ENCODE measurements at regions not wholly inside any gene's neighbourhood (a gene's known extent, or its start where the extent isn't known, plus 50 kb on each side); places are given as distances from the start of the nearest gene placed in this dataset.

GRCh38 chr13:82292334-82292733, 1589.9 kb downstream of the SLITRK1 start:
- Histone ChIP-seq H3K4me1 (ENCODE audit: insufficient read depth, low read length, poor library complexity, severe bottlenecking) (no peaks in the 10 kb centered on the region), H3K27ac (ENCODE audit: low read depth, low read length, poor library complexity, severe bottlenecking) (no peak overlapping the region), H3K9me3 (ENCODE audit: low read length) (no peaks in the 10 kb centered on the region), H3K36me3 (ENCODE audit: insufficient read depth, low read length) (no peaks in the 10 kb centered on the region), H3K9me2 (ENCODE audit: insufficient read depth, low read length) (no peaks in the 10 kb centered on the region), H3K79me2 (ENCODE audit: insufficient read depth, low read depth, low read length) (no peaks in the 10 kb centered on the region), H2AFZ (ENCODE audit: low read length) (no peak overlapping the region), H3K4me3 (ENCODE audit: low read depth, low read length, poor library complexity, severe bottlenecking) (no peak overlapping the region), H4K20me1 (ENCODE audit: insufficient read depth, low read length) (no peaks in the 10 kb centered on the region), H3K4me2 (ENCODE audit: low read length) (no peak overlapping the region)
- TF ChIP-seq EZH2phosphoT487 (IDR thresholded peaks at IDR 0.05; ENCODE audit: borderline replicate concordance, low read depth, low read length) (no peak), CTCF (conservative IDR thresholded peaks at IDR 0.05; ENCODE audit: low read length) (no peak)
- ChIA-PET CTCF (ENCODE audit: unreplicated experiment) (no interaction called here), POLR2A (interaction anchor here (0.6 kb wide), 1 partner anchor 20 kb away, joined by 3 read pairs; no protein-coding TSS in a partner anchor)
- BruUV-seq (replicated peaks): no TSS peak
- intact Hi-C loops (cut with micrococcal nuclease; ENCODE audit: unreplicated experiment): no loop called here
- DNase-seq (ENCODE audit: low spot score): no peak

DNA sequence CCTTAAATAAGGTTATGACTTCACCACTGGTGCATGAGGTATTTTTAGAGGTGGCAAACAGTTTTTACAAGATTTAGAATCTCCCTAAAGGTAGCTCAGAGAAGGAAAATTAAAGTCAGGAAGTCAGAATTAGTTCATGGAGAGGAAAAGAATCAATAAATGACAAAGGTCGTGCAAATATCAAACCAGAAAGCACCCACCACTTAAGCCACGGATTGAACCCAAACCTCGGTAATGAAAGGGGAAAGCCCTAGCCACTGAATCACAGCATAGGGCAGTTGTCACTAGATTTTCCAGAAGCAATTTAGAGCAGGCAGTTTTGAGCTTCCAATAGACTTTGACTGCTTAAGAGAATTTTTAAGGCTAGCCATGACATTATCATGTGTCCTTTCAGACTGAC, 1590.4 kb downstream of the SLITRK1 start:
- no peaks in the 10 kb centered on the region for H3K4me1 ChIP-seq (ENCODE audit: insufficient read depth, low read length, poor library complexity, severe bottlenecking)
- intact Hi-C loops (cut with micrococcal nuclease; ENCODE audit: unreplicated experiment): no loop called here
- no peak overlapping the region for H3K4me2 ChIP-seq (ENCODE audit: low read length)
- no peak overlapping the region for H3K4me3 ChIP-seq (ENCODE audit: low read depth, low read length, poor library complexity, severe bottlenecking)
- H3K36me3 ChIP-seq (ENCODE audit: insufficient read depth, low read length): no peaks in the 10 kb centered on the region
- no peaks in the 10 kb centered on the region for H4K20me1 ChIP-seq (ENCODE audit: insufficient read depth, low read length)
- no peaks in the 10 kb centered on the region for H3K79me2 ChIP-seq (ENCODE audit: insufficient read depth, low read depth, low read length)
- no TSS peak for BruUV-seq (replicated peaks)
- no peak overlapping the region for H2AFZ ChIP-seq (ENCODE audit: low read length)
- no peak for TF ChIP-seq EZH2phosphoT487 (IDR thresholded peaks at IDR 0.05; ENCODE audit: borderline replicate concordance, low read depth, low read length)
- TF ChIP-seq CTCF (conservative IDR thresholded peaks at IDR 0.05; ENCODE audit: low read length): no peak
- H3K27ac ChIP-seq (ENCODE audit: low read depth, low read length, poor library complexity, severe bottlenecking): no peak overlapping the region
- CTCF ChIA-PET (ENCODE audit: unreplicated experiment): no interaction called here
- H3K9me3 ChIP-seq (ENCODE audit: low read length): no peaks in the 10 kb centered on the region
- POLR2A ChIA-PET: interaction anchor here (0.6 kb wide), 1 partner anchor 21 kb away, joined by 3 read pairs; no protein-coding TSS in a partner anchor
- no peaks in the 10 kb centered on the region for H3K9me2 ChIP-seq (ENCODE audit: insufficient read depth, low read length)
- no peak for DNase-seq (ENCODE audit: low spot score)

- no peak overlapping the region for H2AFZ ChIP-seq (ENCODE audit: low read length)
- no peaks in the 10 kb centered on the region for H3K36me3 ChIP-seq (ENCODE audit: insufficient read depth, low read length)
- DNase-seq (ENCODE audit: low spot score): no peak
- H3K9me3 ChIP-seq (ENCODE audit: low read length): no peaks in the 10 kb centered on the region
- ChIA-PET POLR2A (no interaction called here), CTCF (ENCODE audit: unreplicated experiment) (no interaction called here)
- H3K79me2 ChIP-seq (ENCODE audit: insufficient read depth, low read depth, low read length): no peaks in the 10 kb centered on the region
- TF ChIP-seq EZH2phosphoT487 (IDR thresholded peaks at IDR 0.05; ENCODE audit: borderline replicate concordance, low read depth, low read length): no peak
- TF ChIP-seq CTCF (conservative IDR thresholded peaks at IDR 0.05; ENCODE audit: low read length): no peak
- BruUV-seq (replicated peaks): no TSS peak
- H4K20me1 ChIP-seq (ENCODE audit: insufficient read depth, low read length): no peaks in the 10 kb centered on the region
- H3K4me2 ChIP-seq (ENCODE audit: low read length): no peak overlapping the region
- H3K9me2 ChIP-seq (ENCODE audit: insufficient read depth, low read length): no peaks in the 10 kb centered on the region
- H3K4me1 ChIP-seq (ENCODE audit: insufficient read depth, low read length, poor library complexity, severe bottlenecking): no peaks in the 10 kb centered on the region
- intact Hi-C loops (cut with micrococcal nuclease; ENCODE audit: unreplicated experiment): no loop called here
- H3K27ac ChIP-seq (ENCODE audit: low read depth, low read length, poor library complexity, severe bottlenecking): no peak overlapping the region
- H3K4me3 ChIP-seq (ENCODE audit: low read depth, low read length, poor library complexity, severe bottlenecking): no peak overlapping the region
These were observed 1606.6 kb downstream of the SLITRK1 start for GRCh38 chr13:82275644-82276043.
